ENCODE measurements at regions not wholly inside any gene's neighbourhood (a gene's known extent, or its start where the extent isn't known, plus 50 kb on each side); places are given as distances from the start of the nearest gene placed in this dataset.
A peak's percentile ranks its signal among the peaks of the same experiment; 100 is the strongest.

GRCh38 chr1:60988891-60989290 lies 93.5 kb upstream of the NFIA start:
- no peak for DNase-seq
- Histone ChIP-seq H3K27ac (ENCODE audit: low read length) (no peak overlapping the region), H3K36me3 (ENCODE audit: control insufficient read depth in 2 of 2, extremely low read depth in 1 of 2, insufficient read depth in 1 of 2, low read length in 1 of 2) (no peaks in the 10 kb centered on the region), H3K27me3 (replicated peaks in 1 of 2; ENCODE audit: control insufficient read depth in 2 of 2, extremely low read depth in 1 of 2, insufficient read depth in 2 of 2, low read length in 1 of 2) (no peaks in the 10 kb centered on the region), H3K4me1 (ENCODE audit: control insufficient read depth in 1 of 2, extremely low read depth in 1 of 2, insufficient read depth in 2 of 2, low read length in 2 of 2) (no peaks in the 10 kb centered on the region), H3K4me3 (ENCODE audit: control insufficient read depth in 1 of 2, extremely low read depth in 1 of 2, low read length in 1 of 2) (no peak overlapping the region), H3K9me3 (no peaks in the 10 kb centered on the region)
- H3K27me3 Mint-ChIP-seq = peaks cover 0 to 10% of the 10 kb centered on the region in 2 donors
- ATAC-seq (replicated peaks in 1 of 4) = no peak
- CTCF ChIA-PET = interaction anchor here in 1 of 2 donors (0.6 to 1.3 kb wide), 2 partner anchors 10 to 1264 kb away, joined by 3 to 6 read pairs; no protein-coding TSS in a partner anchor
- H3K36me3 Mint-ChIP-seq = no peaks in the 10 kb centered on the region
- no peaks in the 10 kb centered on the region for H3K4me1 Mint-ChIP-seq
- POLR2A ChIA-PET = no interaction called here
- H3K27ac Mint-ChIP-seq = no peak overlapping the region
- WGBS (ENCODE audit: insufficient coverage) = 70% methylated on average over 1 of the region's 2 CpGs
- H3K9me3 Mint-ChIP-seq = no peaks in the 10 kb centered on the region
- no peak overlapping the region for H3K4me3 Mint-ChIP-seq

- H3K27ac ChIP-seq (ENCODE audit: low read length) = no peak overlapping the region
- no peak overlapping the region for H3K4me3 Mint-ChIP-seq
- peaks cover 0 to 2% of the 10 kb centered on the region in 2 donors for H3K27me3 Mint-ChIP-seq
- POLR2A ChIA-PET = interaction anchor here in 1 of 2 donors (0.7 kb wide), 1 partner anchor 149 kb away, joined by 3 read pairs; no protein-coding TSS in a partner anchor
- CTCF ChIA-PET = no interaction called here
- no peaks in the 10 kb centered on the region for H3K4me1 Mint-ChIP-seq
- no peaks in the 10 kb centered on the region for H3K9me3 ChIP-seq
- H3K9me3 Mint-ChIP-seq = no peaks in the 10 kb centered on the region
- no peak overlapping the region for H3K4me3 ChIP-seq (ENCODE audit: control insufficient read depth in 1 of 2, extremely low read depth in 1 of 2, low read length in 1 of 2)
- H3K4me1 ChIP-seq (ENCODE audit: control insufficient read depth in 1 of 2, extremely low read depth in 1 of 2, insufficient read depth in 2 of 2, low read length in 2 of 2) = no peaks in the 10 kb centered on the region
- 71% methylated on average over 1 of the region's 3 CpGs for WGBS (ENCODE audit: insufficient coverage)
- ATAC-seq (replicated peaks in 1 of 4) = no peak
- no peaks in the 10 kb centered on the region for H3K36me3 Mint-ChIP-seq
- no peak for DNase-seq
- no peaks in the 10 kb centered on the region for H3K27me3 ChIP-seq (replicated peaks in 1 of 2; ENCODE audit: control insufficient read depth in 2 of 2, extremely low read depth in 1 of 2, insufficient read depth in 2 of 2, low read length in 1 of 2)
- no peaks in the 10 kb centered on the region for H3K36me3 ChIP-seq (ENCODE audit: control insufficient read depth in 2 of 2, extremely low read depth in 1 of 2, insufficient read depth in 1 of 2, low read length in 1 of 2)
- peak overlapping the region in 1 of 2 donors; percentile 0 for H3K27ac Mint-ChIP-seq
Measured at GRCh38 chr1:60987904-60988303, 94.5 kb upstream of the NFIA start.

- H3K4me1 Mint-ChIP-seq = no peaks in the 10 kb centered on the region
- no peak overlapping the region for H3K27ac Mint-ChIP-seq
- Histone ChIP-seq H3K4me3 (ENCODE audit: control insufficient read depth in 1 of 2, extremely low read depth in 1 of 2, low read length in 1 of 2) (no peak overlapping the region), H3K4me1 (ENCODE audit: control insufficient read depth in 1 of 2, extremely low read depth in 1 of 2, insufficient read depth in 2 of 2, low read length in 2 of 2) (no peaks in the 10 kb centered on the region), H3K27ac (ENCODE audit: low read length) (no peak overlapping the region), H3K27me3 (replicated peaks in 1 of 2; ENCODE audit: control insufficient read depth in 2 of 2, extremely low read depth in 1 of 2, insufficient read depth in 2 of 2, low read length in 1 of 2) (no peaks in the 10 kb centered on the region), H3K36me3 (ENCODE audit: control insufficient read depth in 2 of 2, extremely low read depth in 1 of 2, insufficient read depth in 1 of 2, low read length in 1 of 2) (no peaks in the 10 kb centered on the region), H3K9me3 (no peaks in the 10 kb centered on the region)
- no peaks in the 10 kb centered on the region for H3K27me3 Mint-ChIP-seq
- H3K4me3 Mint-ChIP-seq = no peak overlapping the region
- WGBS (ENCODE audit: insufficient coverage) = 74% methylated on average over 5 of the region's 7 CpGs
- ATAC-seq (replicated peaks in 1 of 4) (no peak), DNase-seq (no peak)
- no peaks in the 10 kb centered on the region for H3K36me3 Mint-ChIP-seq
- H3K9me3 Mint-ChIP-seq = no peaks in the 10 kb centered on the region
- ChIA-PET CTCF (no interaction called here), POLR2A (no interaction called here)
Measured at GRCh38 chr1:60984062-60984799, 98.1 kb upstream of the NFIA start.

GRCh38 chr1:60983701-60984061 lies 98.7 kb upstream of the NFIA start:
- DNase-seq (no peak), ATAC-seq (replicated peaks in 1 of 4) (no peak)
- POLR2A ChIA-PET = no interaction called here
- H3K4me3 Mint-ChIP-seq = no peak overlapping the region
- no peak overlapping the region for H3K27ac ChIP-seq (ENCODE audit: low read length)
- H3K9me3 ChIP-seq = no peaks in the 10 kb centered on the region
- WGBS (ENCODE audit: insufficient coverage) = 67% methylated on average over 7 of the region's 8 CpGs
- H3K27me3 Mint-ChIP-seq = no peaks in the 10 kb centered on the region
- no peaks in the 10 kb centered on the region for H3K36me3 ChIP-seq (ENCODE audit: control insufficient read depth in 2 of 2, extremely low read depth in 1 of 2, insufficient read depth in 1 of 2, low read length in 1 of 2)
- H3K4me1 Mint-ChIP-seq = no peaks in the 10 kb centered on the region
- no peak overlapping the region for H3K4me3 ChIP-seq (ENCODE audit: control insufficient read depth in 1 of 2, extremely low read depth in 1 of 2, low read length in 1 of 2)
- CTCF ChIA-PET = no interaction called here
- H3K27me3 ChIP-seq (replicated peaks in 1 of 2; ENCODE audit: control insufficient read depth in 2 of 2, extremely low read depth in 1 of 2, insufficient read depth in 2 of 2, low read length in 1 of 2) = no peaks in the 10 kb centered on the region
- H3K36me3 Mint-ChIP-seq = no peaks in the 10 kb centered on the region
- no peak overlapping the region for H3K27ac Mint-ChIP-seq
- H3K9me3 Mint-ChIP-seq = no peaks in the 10 kb centered on the region
- no peaks in the 10 kb centered on the region for H3K4me1 ChIP-seq (ENCODE audit: control insufficient read depth in 1 of 2, extremely low read depth in 1 of 2, insufficient read depth in 2 of 2, low read length in 2 of 2)

- no peaks in the 10 kb centered on the region for H3K36me3 ChIP-seq (ENCODE audit: control insufficient read depth in 2 of 2, extremely low read depth in 1 of 2, insufficient read depth in 1 of 2, low read length in 1 of 2)
- Mint-ChIP-seq H3K36me3 (no peaks in the 10 kb centered on the region), H3K9me3 (no peaks in the 10 kb centered on the region), H3K4me1 (no peaks in the 10 kb centered on the region), H3K27me3 (no peaks in the 10 kb centered on the region), H3K27ac (no peak overlapping the region), H3K4me3 (no peak overlapping the region)
- no CpG with 5 or more reads among the region's 1 CpG for WGBS (ENCODE audit: insufficient coverage)
- ChIA-PET POLR2A (no interaction called here), CTCF (no interaction called here)
- H3K4me1 ChIP-seq (ENCODE audit: control insufficient read depth in 1 of 2, extremely low read depth in 1 of 2, insufficient read depth in 2 of 2, low read length in 2 of 2) = no peaks in the 10 kb centered on the region
- no peak overlapping the region for H3K4me3 ChIP-seq (ENCODE audit: control insufficient read depth in 1 of 2, extremely low read depth in 1 of 2, low read length in 1 of 2)
- no peak overlapping the region for H3K27ac ChIP-seq (ENCODE audit: low read length)
- DNase-seq (no peak), ATAC-seq (replicated peaks in 1 of 4) (no peak)
- no peaks in the 10 kb centered on the region for H3K9me3 ChIP-seq
- no peaks in the 10 kb centered on the region for H3K27me3 ChIP-seq (replicated peaks in 1 of 2; ENCODE audit: control insufficient read depth in 2 of 2, extremely low read depth in 1 of 2, insufficient read depth in 2 of 2, low read length in 1 of 2)
Measured at GRCh38 chr1:60982539-60982938, 99.8 kb upstream of the NFIA start.

GRCh38 chr1:60981357-60981756 lies 101.0 kb upstream of the NFIA start:
- ATAC-seq (replicated peaks in 1 of 4) = no peak
- CTCF ChIA-PET = interaction anchor here in 1 of 2 donors (0.7 kb wide), 1 partner anchor 69 kb away, joined by 3 read pairs; no protein-coding TSS in a partner anchor

More at GRCh38 chr1:60981357-60981756, 101.0 kb upstream of the NFIA start:
- H3K9me3 ChIP-seq = no peaks in the 10 kb centered on the region
- H3K27ac Mint-ChIP-seq = no peak overlapping the region
- no peaks in the 10 kb centered on the region for H3K36me3 ChIP-seq (ENCODE audit: control insufficient read depth in 2 of 2, extremely low read depth in 1 of 2, insufficient read depth in 1 of 2, low read length in 1 of 2)
- POLR2A ChIA-PET = no interaction called here
- no peaks in the 10 kb centered on the region for H3K36me3 Mint-ChIP-seq
- H3K27me3 ChIP-seq (replicated peaks in 1 of 2; ENCODE audit: control insufficient read depth in 2 of 2, extremely low read depth in 1 of 2, insufficient read depth in 2 of 2, low read length in 1 of 2) = no peaks in the 10 kb centered on the region
- H3K4me3 ChIP-seq (ENCODE audit: control insufficient read depth in 1 of 2, extremely low read depth in 1 of 2, low read length in 1 of 2) = no peak overlapping the region
- no peak for DNase-seq
- no peaks in the 10 kb centered on the region for H3K27me3 Mint-ChIP-seq
- no CpG with 5 or more reads among the region's 1 CpG for WGBS (ENCODE audit: insufficient coverage)
- no peaks in the 10 kb centered on the region for H3K4me1 ChIP-seq (ENCODE audit: control insufficient read depth in 1 of 2, extremely low read depth in 1 of 2, insufficient read depth in 2 of 2, low read length in 2 of 2)
- H3K27ac ChIP-seq (ENCODE audit: low read length) = no peak overlapping the region
- H3K4me1 Mint-ChIP-seq = no peaks in the 10 kb centered on the region
- no peaks in the 10 kb centered on the region for H3K9me3 Mint-ChIP-seq
- no peak overlapping the region for H3K4me3 Mint-ChIP-seq
